Endothelial cell of umbilical vein (primary cell): ENCODE measurements at regions not wholly inside any gene's neighbourhood (a gene's known extent, or its start where the extent isn't known, plus 50 kb on each side); places are given as distances from the start of the nearest gene placed in this dataset.
"Not testable (repeated sequence)": the region's sequence is repeated elsewhere in the genome, so short reads cannot be mapped to it uniquely, and the experiment has no call there.

Experiments used
- BruUV-seq: library from RNA; stranded (reverse); fragments of 400-500 nt; replicated peaks from 2 replicates; lab custom pipeline; 2021; lab: Mats Ljungman, UMichigan
- CTCF ChIA-PET: fragments of 300-600, 350-600 bp; sonication (Branson Sonifier 250); formaldehyde crosslinking; loops from one replicate; lab custom pipeline; 2021; ENCODE audit warnings: antibody characterized with exemption, inconsistent platforms; lab: Charles Lee
- POLR2A ChIA-PET: fragments of 300-600, 350-600 bp; sonication (Branson Sonifier 250); formaldehyde crosslinking; loops from one replicate; lab custom pipeline; 2021; ENCODE audit warnings: antibody characterized with exemption, inconsistent platforms; lab: Charles Lee
- DNase-seq: peaks from one replicate; pipeline ENCODE4 v3.0.0-alpha.2; 2011; ENCODE audit warnings: low read depth, low spot score
- FAIRE-seq: peaks from 2 replicates; lab custom pipeline; 2011; peaks lifted over from hg19 to GRCh38; lab: Jason Lieb, UNC
- H2AFZ ChIP-seq: 2 replicates; pipeline ENCODE4 v1.6.0; 2012; ENCODE audit warnings: low read depth, low read length, control low read depth, inconsistent platforms
- H3K27ac ChIP-seq: 2 replicates; pipeline ENCODE4 v1.5.1; 2011; ENCODE audit warnings: low read depth, mild to moderate bottlenecking, control low read depth, low read length, moderate library complexity; ENCODE audit not compliant: insufficient read depth
- H3K27me3 ChIP-seq, 2 experiments: 2 replicates each; pipeline versions ENCODE4 v1.6.0 to v1.6.1; 2011; ENCODE audit warnings: low read length in 2 of 2, mixed read lengths in 1 of 2; ENCODE audit not compliant: control insufficient read depth in 2 of 2, insufficient read depth in 2 of 2
- H3K36me3 ChIP-seq, 2 experiments: 2 replicates in 1 of 2; 3 replicates in 1 of 2; pipeline ENCODE4 v1.5.1; 2011; ENCODE audit warnings: low read length in 2 of 2, mild to moderate bottlenecking in 1 of 2, moderate library complexity in 1 of 2; ENCODE audit not compliant: control insufficient read depth in 2 of 2, insufficient read depth in 2 of 2; ENCODE audit errors: extremely low read depth in 1 of 2
- H3K4me1 ChIP-seq: 3 replicates; pipeline ENCODE4 v1.5.1; 2011; ENCODE audit warnings: mild to moderate bottlenecking, low read length; ENCODE audit not compliant: control insufficient read depth, insufficient read depth; ENCODE audit errors: extremely low read depth
- H3K4me2 ChIP-seq: 2 replicates; pipeline ENCODE4 v1.6.1; 2011; ENCODE audit warnings: low read length, control low read depth, mixed read lengths; ENCODE audit not compliant: insufficient read depth
- H3K4me3 ChIP-seq, 3 experiments: fragments of 200-600 bp in 1 of 3; sonication (generic), shearing (Covaris generic) in 1 of 3; replicated peaks in 1 of 3; 2 replicates each; pipeline ENCODE4 v1.5.1; 2011 to 2016; ENCODE audit warnings: control low read depth in 3 of 3, low read length in 3 of 3, mild to moderate bottlenecking in 2 of 3, inconsistent platforms in 1 of 3, low read depth in 1 of 3, moderate library complexity in 1 of 3; ENCODE audit not compliant: insufficient read depth in 1 of 3
- H3K79me2 ChIP-seq: 2 replicates; pipeline ENCODE4 v1.6.0; 2012; ENCODE audit warnings: low read length, inconsistent platforms; ENCODE audit not compliant: control insufficient read depth, insufficient read depth
- H3K9ac ChIP-seq: replicated peaks from 2 replicates; pipeline ENCODE3; 2011; ENCODE audit warnings: low read length, control low read depth; ENCODE audit not compliant: insufficient read depth; ENCODE audit errors: extremely low read depth
- H3K9me1 ChIP-seq: replicated peaks from 3 replicates; pipeline ENCODE4 v1.6.0; 2011; ENCODE audit warnings: mild to moderate bottlenecking, low read length; ENCODE audit not compliant: control insufficient read depth, insufficient read depth; ENCODE audit errors: extremely low read depth
- H3K9me3 ChIP-seq: replicated peaks from 2 replicates; pipeline ENCODE4 v1.5.1; 2012; ENCODE audit warnings: low read length, inconsistent platforms; ENCODE audit not compliant: control insufficient read depth, insufficient read depth
- H4K20me1 ChIP-seq: replicated peaks from 2 replicates; pipeline ENCODE3; 2011; ENCODE audit warnings: mild to moderate bottlenecking, low read length; ENCODE audit not compliant: control insufficient read depth, insufficient read depth; ENCODE audit errors: extremely low read depth
- EZH2 ChIP-seq: IDR thresholded peaks from 2 replicates; pipeline ENCODE4 v1.6.1; 2012; ENCODE audit warnings: borderline replicate concordance, low read depth, mild to moderate bottlenecking, moderate library complexity, low read length, inconsistent platforms; ENCODE audit not compliant: severe bottlenecking
- FOS ChIP-seq: IDR thresholded peaks from 2 replicates; pipeline ENCODE4 v1.6.1; 2011; ENCODE audit warnings: mild to moderate bottlenecking, low read length, moderate library complexity, borderline replicate concordance; ENCODE audit not compliant: insufficient read depth
- GATA2 ChIP-seq: IDR thresholded peaks from 2 replicates; pipeline ENCODE4 v1.7.0; 2011; ENCODE audit warnings: low read depth, mild to moderate bottlenecking, moderate library complexity, mixed read lengths, low read length; ENCODE audit not compliant: insufficient read length, insufficient read depth
- JUN ChIP-seq: IDR thresholded peaks from 2 replicates; pipeline ENCODE4 v1.6.1; 2011; ENCODE audit warnings: borderline replicate concordance, low read depth; ENCODE audit not compliant: insufficient read length, insufficient read depth
- MYC ChIP-seq: IDR thresholded peaks from one replicate; pipeline ENCODE4 v1.6.1; 2011; ENCODE audit warnings: mild to moderate bottlenecking, low read depth, low read length
- POLR2A ChIP-seq: IDR thresholded peaks from 2 replicates; pipeline ENCODE4 v1.6.1; 2012; ENCODE audit warnings: low read depth, mild to moderate bottlenecking, control low read depth, low read length
- POLR2AphosphoS5 ChIP-seq: IDR thresholded peaks from 2 replicates; pipeline ENCODE4 v1.6.1; 2012; ENCODE audit warnings: low read depth, mild to moderate bottlenecking, control low read depth, low read length, moderate library complexity; ENCODE audit not compliant: insufficient read depth
- dilution Hi-C: fragments of 300-500 bp; cut with MboI; formaldehyde crosslinking; loops from one replicate; pipeline ENCODE4 v1.15.0; 2019; ENCODE audit warnings: low sequenced_read_pairs; ENCODE audit not compliant: extremely low pct_ligation_motif_present
- intact Hi-C: fragments of 100-400 bp; cut with micrococcal nuclease; formaldehyde crosslinking; loops from one replicate; pipeline ENCODE4 v1.10.0; 2022
- TF ChIP-seq, protein P1 (sequence below): IDR thresholded peaks from 2 replicates; pipeline ENCODE4 v1.6.1; 2011; ENCODE audit not compliant: insufficient read depth, insufficient read length
- TF ChIP-seq, protein P2 (sequence below), 2 donors: IDR thresholded peaks; 1 replicate in 1 of 2; 2 replicates in 1 of 2; pipeline ENCODE4 v1.5.1; 2011; ENCODE audit warnings: low read length in 2 of 2, mild to moderate bottlenecking in 2 of 2, moderate library complexity in 2 of 2, control low read depth in 1 of 2, inconsistent platforms in 1 of 2, low read depth in 1 of 2; ENCODE audit not compliant: insufficient read depth in 1 of 2; ENCODE audit errors: extremely low read depth in 1 of 2

DNA sequence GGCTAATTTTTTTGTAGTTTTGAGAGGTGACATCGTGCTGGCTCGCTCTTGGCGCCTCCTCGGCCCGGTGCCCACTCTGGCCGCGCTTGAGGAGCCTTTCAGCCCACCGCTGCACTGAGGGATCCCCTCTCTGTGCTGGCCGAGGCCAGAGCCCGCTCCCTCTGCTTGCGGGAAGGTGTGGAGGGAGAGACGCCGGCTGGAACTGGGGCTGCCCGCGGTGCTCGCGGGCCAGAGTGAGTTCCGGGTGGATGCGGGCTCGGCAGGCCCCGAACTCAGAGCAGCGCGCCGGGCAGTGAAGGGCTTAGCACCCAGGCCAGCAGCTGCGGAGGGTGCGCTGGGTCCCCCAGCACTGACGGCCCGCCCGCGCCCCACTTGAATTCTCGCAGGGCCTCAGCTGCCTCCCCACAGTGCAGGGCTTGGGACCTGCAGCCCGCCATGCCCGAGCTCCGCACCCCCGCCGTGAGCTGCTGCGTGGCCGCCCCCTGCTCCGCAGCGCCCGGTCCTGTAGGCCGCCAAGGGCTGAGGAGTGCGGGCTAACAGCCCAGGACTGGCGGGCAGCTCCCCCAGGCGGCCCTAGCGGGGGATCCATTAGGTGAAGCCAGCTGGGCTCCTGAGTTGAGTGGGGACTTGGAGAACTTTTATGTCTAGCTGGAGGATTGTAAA, 113.2 kb upstream of the ZSWIM2 start:
- Histone ChIP-seq H3K27ac (no peak overlapping the region), H2AFZ (no peak overlapping the region), H3K4me3 (no peak overlapping the region), H3K4me1 (no peaks in the 10 kb centered on the region), H4K20me1 (no peaks in the 10 kb centered on the region), H3K79me2 (no peaks in the 10 kb centered on the region), H3K9me3 (no peaks in the 10 kb centered on the region), H3K4me2 (no peak overlapping the region), H3K36me3 (no peaks in the 10 kb centered on the region), H3K27me3 (no peaks in the 10 kb centered on the region), H3K9me1 (no peaks in the 10 kb centered on the region), H3K9ac (no peak overlapping the region)
- TF ChIP-seq GATA2: no peak
- TF ChIP-seq POLR2AphosphoS5: no peak
- no peak for TF ChIP-seq MYC
- TF ChIP-seq EZH2: no peak
- TF ChIP-seq, protein P1, sequence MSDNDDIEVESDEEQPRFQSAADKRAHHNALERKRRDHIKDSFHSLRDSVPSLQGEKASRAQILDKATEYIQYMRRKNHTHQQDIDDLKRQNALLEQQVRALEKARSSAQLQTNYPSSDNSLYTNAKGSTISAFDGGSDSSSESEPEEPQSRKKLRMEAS: no peak
- no peak for TF ChIP-seq FOS
- TF ChIP-seq, protein P2, sequence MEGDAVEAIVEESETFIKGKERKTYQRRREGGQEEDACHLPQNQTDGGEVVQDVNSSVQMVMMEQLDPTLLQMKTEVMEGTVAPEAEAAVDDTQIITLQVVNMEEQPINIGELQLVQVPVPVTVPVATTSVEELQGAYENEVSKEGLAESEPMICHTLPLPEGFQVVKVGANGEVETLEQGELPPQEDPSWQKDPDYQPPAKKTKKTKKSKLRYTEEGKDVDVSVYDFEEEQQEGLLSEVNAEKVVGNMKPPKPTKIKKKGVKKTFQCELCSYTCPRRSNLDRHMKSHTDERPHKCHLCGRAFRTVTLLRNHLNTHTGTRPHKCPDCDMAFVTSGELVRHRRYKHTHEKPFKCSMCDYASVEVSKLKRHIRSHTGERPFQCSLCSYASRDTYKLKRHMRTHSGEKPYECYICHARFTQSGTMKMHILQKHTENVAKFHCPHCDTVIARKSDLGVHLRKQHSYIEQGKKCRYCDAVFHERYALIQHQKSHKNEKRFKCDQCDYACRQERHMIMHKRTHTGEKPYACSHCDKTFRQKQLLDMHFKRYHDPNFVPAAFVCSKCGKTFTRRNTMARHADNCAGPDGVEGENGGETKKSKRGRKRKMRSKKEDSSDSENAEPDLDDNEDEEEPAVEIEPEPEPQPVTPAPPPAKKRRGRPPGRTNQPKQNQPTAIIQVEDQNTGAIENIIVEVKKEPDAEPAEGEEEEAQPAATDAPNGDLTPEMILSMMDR (IDR thresholded peaks at IDR 0.05; ENCODE audit: extremely low read depth in 1 of 2, insufficient read depth in 1 of 2, low read depth in 1 of 2, low read length in 2 of 2): no peak
- TF ChIP-seq JUN: no peak
- TF ChIP-seq POLR2A: no peak
- dilution Hi-C loops (no loop called here), intact Hi-C loops (no loop called here)
- CTCF ChIA-PET: no interaction called here
- DNase-seq (no peak), FAIRE-seq (no peak)
- no TSS peak for BruUV-seq
- POLR2A ChIA-PET: no interaction called here

DNA sequence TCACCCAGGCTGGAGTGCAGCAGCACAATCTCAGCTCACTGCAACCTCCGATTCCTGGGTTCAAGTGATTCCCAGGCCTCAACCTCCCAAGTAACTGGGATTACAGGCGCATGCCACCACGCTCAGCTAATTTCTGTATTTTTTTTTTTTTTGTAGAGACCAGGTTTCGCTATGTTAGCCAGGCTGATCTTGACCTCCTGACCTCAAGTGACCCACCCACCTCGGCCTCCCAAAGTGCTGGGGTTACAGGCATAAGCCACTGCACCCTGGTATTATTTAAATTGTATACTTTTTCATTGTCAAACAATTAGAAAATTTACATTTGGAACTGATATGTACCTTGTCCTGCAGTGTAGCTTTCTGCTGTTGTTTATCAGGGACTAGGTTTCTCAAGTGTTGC, 111.3 kb upstream of the ZSWIM2 start:
- H3K79me2 ChIP-seq, H3K4me2 ChIP-seq, FAIRE-seq, POLR2A ChIA-PET, H2AFZ ChIP-seq, DNase-seq, intact Hi-C loops, H3K27ac ChIP-seq, H4K20me1 ChIP-seq, H3K4me3 ChIP-seq, H3K9me1 ChIP-seq, H3K27me3 ChIP-seq, H3K36me3 ChIP-seq, BruUV-seq, dilution Hi-C loops, CTCF ChIA-PET, H3K9me3 ChIP-seq, H3K9ac ChIP-seq, H3K4me1 ChIP-seq: not testable (repeated sequence)
